GM19452 (cell line): ENCODE measurements at regions not wholly inside any gene's neighbourhood (a gene's known extent, or its start where the extent isn't known, plus 50 kb on each side); places are given as distances from the start of the nearest gene placed in this dataset.
"Not testable (repeated sequence)": the region's sequence is repeated elsewhere in the genome, so short reads cannot be mapped to it uniquely, and the experiment has no call there.

Experiments used
- ATAC-seq: cut with Tn5 transposase; IDR thresholded peaks from one replicate; pipeline ENCODE4 v1.9.1; 2021; ENCODE audit not compliant: unreplicated experiment

GRCh38 chr10:33913194-33913593 lies 578.7 kb upstream of the NRP1 start:
- ATAC-seq, result no peak

GRCh38 chr10:33909476-33909875 lies 575.0 kb upstream of the NRP1 start:
- not testable (repeated sequence) for ATAC-seq

- no peak for ATAC-seq
Measured at GRCh38 chr10:33901166-33901565, 566.7 kb upstream of the NRP1 start.

GRCh38 chr10:33900596-33900995 lies 566.1 kb upstream of the NRP1 start:
- no peak for ATAC-seq

GRCh38 chr10:33899578-33900531 lies 565.4 kb upstream of the NRP1 start:
- no peak for ATAC-seq

GRCh38 chr10:33897291-33897752 lies 562.9 kb upstream of the NRP1 start:
- ATAC-seq, result no peak

GRCh38 chr10:33893506-33893905 lies 559.0 kb upstream of the NRP1 start:
- no peak for ATAC-seq

- ATAC-seq, result no peak
Measured at GRCh38 chr10:33889371-33889770, 554.9 kb upstream of the NRP1 start.

GRCh38 chr10:33887188-33887587 lies 552.7 kb upstream of the NRP1 start:
- no peak for ATAC-seq

- ATAC-seq, result no peak
Measured at GRCh38 chr10:33886299-33886698, 551.8 kb upstream of the NRP1 start.

GRCh38 chr10:33884604-33885003 lies 550.1 kb upstream of the NRP1 start:
- ATAC-seq, result no peak

- no peak for ATAC-seq
Measured at GRCh38 chr10:33883881-33884280, 549.4 kb upstream of the NRP1 start.

GRCh38 chr10:33882996-33883395 lies 548.5 kb upstream of the NRP1 start:
- no peak for ATAC-seq

GRCh38 chr10:33880291-33880690 lies 545.8 kb upstream of the NRP1 start:
- no peak for ATAC-seq

- ATAC-seq, result no peak
Measured at GRCh38 chr10:33878238-33878786, 543.8 kb upstream of the NRP1 start.

GRCh38 chr10:33876584-33877400 lies 542.3 kb upstream of the NRP1 start:
- ATAC-seq, result no peak

- ATAC-seq, result no peak
Measured at GRCh38 chr10:33875924-33876583, 541.6 kb upstream of the NRP1 start.

- no peak for ATAC-seq
Measured at GRCh38 chr10:33871061-33871956, 536.8 kb upstream of the NRP1 start.

- ATAC-seq, result no peak
Measured at GRCh38 chr10:33869481-33869880, 535.0 kb upstream of the NRP1 start.

- no peak for ATAC-seq
Measured at GRCh38 chr10:33869028-33869427, 534.6 kb upstream of the NRP1 start.
